NCI-H774 (cell line): ENCODE measurements at regions not wholly inside any gene's neighbourhood (a gene's known extent, or its start where the extent isn't known, plus 50 kb on each side); places are given as distances from the start of the nearest gene placed in this dataset.
"Not testable (repeated sequence)": the region's sequence is repeated elsewhere in the genome, so short reads cannot be mapped to it uniquely, and the experiment has no call there.

Experiments
- DNase-seq: peaks from one replicate; lab custom pipeline; 2025; lab: John Stamatoyannopoulos, UW

GRCh38 chr10:45564303-45564959 lies 108.1 kb downstream of the ZFAND4 start:
- no peak for DNase-seq

GRCh38 chr10:45561952-45562351 lies 110.6 kb downstream of the ZFAND4 start:
- no peak for DNase-seq

GRCh38 chr10:45560262-45560661 lies 112.3 kb downstream of the ZFAND4 start:
- DNase-seq = no peak

- no peak for DNase-seq
These were observed 114.1 kb downstream of the ZFAND4 start for GRCh38 chr10:45558425-45558824.

- DNase-seq = no peak
These were observed 115.2 kb downstream of the ZFAND4 start for GRCh38 chr10:45557275-45557905.

DNA sequence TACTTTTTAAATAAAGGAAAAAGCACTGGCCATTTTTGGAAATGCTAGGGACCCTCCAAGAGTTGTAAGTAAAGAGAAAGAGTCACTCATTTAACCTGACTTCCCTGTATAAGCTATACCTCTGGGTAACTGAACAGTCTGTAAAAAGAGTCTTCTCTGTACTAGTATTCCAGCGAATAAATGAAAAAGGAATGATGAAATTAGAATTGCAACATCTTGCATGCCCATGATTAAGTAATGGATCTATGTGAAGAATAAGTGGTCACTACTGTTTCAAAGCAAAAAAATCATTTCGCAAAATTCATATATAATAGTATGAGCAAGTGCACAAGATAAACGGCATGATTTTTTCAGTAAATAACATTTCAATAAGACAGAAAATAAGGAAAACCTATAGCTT lies 116.8 kb downstream of the ZFAND4 start:
- no peak for DNase-seq

DNA sequence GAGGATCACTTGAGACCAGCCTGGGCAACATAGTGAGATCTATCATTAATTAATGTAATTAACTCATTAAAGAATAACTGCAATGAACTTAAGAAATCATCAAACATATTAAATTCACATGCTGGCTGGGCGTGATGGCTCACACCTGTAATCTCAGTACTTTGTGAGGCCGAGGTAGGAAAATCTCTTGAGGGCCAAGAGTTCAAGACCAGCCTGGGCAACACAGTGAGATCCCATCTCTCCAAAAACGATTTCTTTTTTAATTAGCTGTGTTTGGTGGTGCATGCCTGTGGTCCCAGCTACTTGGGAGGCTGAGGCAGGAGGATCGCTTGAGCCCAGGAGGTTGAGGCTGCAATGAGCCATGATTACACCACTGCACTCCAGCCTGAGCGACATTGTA lies 117.2 kb downstream of the ZFAND4 start:
- not testable (repeated sequence) for DNase-seq

GRCh38 chr10:45553613-45554012 lies 119.0 kb downstream of the ZFAND4 start:
- no peak for DNase-seq

DNA sequence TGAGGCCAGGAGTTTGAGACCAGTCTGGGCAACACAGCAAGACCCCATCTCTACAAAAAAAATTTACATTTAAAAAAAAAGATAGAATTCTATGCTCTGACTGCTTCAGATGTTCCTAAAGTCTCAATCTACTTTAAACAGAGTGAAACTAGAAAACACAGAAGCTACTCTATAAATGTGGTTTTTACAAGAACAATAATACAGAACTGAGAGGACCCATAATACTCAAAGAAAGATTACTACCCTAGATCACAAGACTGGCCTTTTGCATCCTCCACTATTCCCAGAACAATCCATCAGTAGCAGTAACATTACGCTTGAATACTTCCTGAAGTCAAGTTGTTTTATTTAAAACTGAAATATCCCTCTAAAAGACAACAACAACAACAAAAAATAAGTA lies 119.4 kb downstream of the ZFAND4 start:
- DNase-seq = no peak

GRCh38 chr10:45552476-45552875 lies 120.1 kb downstream of the ZFAND4 start:
- DNase-seq = no peak

DNA sequence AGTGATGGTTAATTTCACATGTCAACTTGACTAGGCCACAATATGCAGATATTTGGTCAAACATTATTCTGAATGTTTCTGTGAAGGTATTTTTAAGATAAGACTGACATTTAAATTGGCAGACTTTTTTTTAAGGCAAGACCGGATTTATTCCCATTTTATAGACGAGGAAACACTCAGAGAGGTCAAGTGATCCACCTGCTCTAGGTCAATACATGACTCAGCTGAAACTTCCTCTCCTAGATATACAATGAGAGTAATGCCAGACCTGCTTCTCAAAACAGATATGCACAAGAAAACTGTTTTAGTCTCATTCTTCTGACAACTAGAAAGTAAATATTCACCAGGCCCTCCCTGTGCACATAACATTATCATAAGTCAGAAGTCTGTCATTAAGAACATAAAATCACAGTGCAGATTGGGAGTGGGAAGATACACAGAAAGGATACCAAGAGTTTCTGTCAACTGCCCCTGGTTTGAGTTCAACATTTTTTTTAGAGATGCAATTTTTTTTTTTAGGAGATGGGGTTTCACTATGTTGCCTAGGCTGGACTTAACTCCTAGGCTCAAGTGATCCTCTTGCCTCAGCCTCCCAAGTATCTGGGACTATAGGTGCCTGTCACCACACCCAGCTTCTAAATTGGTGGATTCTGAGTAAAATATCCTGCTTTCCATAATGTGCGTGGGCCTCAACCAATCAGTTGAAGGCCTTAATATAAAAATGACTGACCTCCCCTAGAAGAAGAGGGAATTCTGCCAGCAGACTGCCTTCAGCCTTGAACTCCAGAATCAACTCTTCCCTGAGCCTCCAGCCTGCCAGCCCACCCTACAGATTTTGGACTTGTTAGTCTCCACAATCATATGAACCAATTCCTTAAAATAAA lies 121.4 kb downstream of the ZFAND4 start:
- no peak for DNase-seq

GRCh38 chr10:45548068-45548467 lies 124.5 kb downstream of the ZFAND4 start:
- no peak for DNase-seq

DNA sequence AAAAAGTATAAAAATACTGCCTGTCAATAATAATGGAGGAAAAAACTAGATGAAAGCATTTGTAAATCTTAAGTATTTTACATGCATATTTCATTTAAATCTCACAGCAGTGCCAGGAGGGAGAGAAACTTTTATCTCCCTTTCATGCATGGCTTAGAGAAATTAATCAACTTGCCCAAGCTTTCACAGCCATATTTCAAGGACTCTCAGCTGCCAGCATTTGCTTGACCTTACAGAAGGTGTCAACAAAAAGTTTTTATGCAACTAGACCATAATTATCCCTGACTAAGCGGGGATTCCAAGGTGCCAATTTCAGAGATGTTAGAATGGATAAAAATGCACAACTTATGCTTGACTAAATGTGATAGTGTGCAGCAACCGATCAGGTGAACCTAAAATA lies 125.4 kb downstream of the ZFAND4 start:
- DNase-seq = no peak

DNA sequence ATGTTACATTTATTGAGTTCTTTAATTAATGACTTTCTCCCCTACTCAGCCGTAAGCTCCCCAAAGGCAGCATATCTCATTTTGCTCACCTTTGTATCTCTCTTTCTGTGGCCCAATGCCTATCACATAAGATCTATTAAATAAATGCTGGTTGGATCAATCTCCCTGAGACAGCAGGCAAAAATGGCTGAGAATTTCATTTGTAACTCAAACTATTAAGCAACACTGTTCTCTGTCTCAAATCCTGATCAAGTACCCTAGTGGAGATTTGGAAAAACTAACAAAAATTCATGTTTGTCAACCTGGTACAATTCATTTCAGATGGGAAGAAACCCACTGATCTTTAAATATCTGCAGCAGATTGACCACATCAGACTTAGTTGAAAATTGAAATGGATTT lies 127.4 kb downstream of the ZFAND4 start:
- no peak for DNase-seq

DNA sequence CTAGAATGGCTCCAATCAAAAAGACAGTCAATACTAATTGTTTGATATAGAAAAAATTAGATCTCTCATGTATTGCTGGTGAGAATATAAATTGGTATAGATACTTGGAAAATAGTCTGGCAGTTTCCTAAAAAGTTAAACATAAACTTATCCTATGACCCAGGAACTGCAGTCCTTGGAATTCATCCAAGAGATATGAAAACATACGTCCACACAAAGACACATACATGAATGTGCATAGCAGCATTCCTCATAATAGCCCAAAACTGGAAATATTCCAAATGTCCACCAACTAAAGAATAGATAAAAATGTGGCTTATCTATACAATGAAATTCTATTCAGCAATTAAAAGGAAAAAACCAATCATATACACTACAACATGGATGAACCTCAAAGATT lies 128.4 kb downstream of the ZFAND4 start:
- DNase-seq = no peak

- DNase-seq = not testable (repeated sequence)
These were observed 131.5 kb downstream of the ZFAND4 start for GRCh38 chr10:45541032-45541431.

- DNase-seq = not testable (repeated sequence)
These were observed 132.0 kb downstream of the ZFAND4 start for GRCh38 chr10:45540589-45540988.

GRCh38 chr10:45539569-45539968 lies 133.0 kb downstream of the ZFAND4 start:
- DNase-seq = not testable (repeated sequence)

GRCh38 chr10:45534572-45534971 lies 138.0 kb downstream of the ZFAND4 start:
- DNase-seq = no peak

DNA sequence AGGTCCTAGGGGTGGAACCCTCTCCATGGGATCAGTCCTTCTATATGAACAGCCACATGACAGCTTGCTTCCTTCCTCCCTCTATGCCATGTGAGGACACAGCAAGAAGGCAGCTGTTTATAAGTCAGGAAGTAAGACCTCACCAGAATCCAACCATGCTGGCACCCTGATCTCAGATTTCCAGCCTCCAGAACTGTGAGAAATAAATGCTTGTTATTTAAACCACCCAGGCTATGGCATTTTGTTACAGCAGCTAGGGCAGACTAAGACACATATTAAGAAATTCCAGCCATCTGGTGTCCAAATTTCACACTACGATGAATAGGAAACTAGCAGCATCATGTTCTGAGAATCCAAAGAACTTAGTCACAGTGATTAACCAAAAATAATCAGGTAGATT lies 140.1 kb downstream of the ZFAND4 start:
- DNase-seq = no peak

GRCh38 chr10:45526309-45526905 lies 146.2 kb downstream of the ZFAND4 start:
- no peak for DNase-seq

GRCh38 chr10:45520476-45520875 lies 146.5 kb downstream of the ALOX5 start:
- DNase-seq = no peak

DNA sequence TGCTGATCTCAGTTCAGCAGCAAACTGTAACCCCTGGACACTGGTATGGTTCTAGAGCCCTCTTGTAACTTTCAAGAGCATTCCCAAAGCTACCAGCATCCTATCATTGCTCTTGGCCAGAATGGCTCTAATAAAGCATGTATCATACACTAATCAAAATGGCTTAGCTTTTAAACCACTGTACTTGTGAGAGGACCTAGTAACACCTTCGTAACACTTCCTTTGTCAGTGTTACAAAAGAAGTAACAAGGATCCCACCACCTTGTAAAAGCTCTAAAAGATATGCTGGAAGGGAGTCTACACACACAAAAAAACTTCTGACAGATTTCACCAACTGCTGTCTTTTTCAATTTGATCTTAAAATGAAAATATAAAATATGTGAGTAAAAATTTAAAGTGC lies 144.7 kb downstream of the ALOX5 start:
- DNase-seq = no peak
